ENCODE measurements at regions not wholly inside any gene's neighbourhood (a gene's known extent, or its start where the extent isn't known, plus 50 kb on each side); places are given as distances from the start of the nearest gene placed in this dataset.

- no peak for DNase-seq (ENCODE audit: low spot score)
- H3K4me1 ChIP-seq (ENCODE audit: control insufficient read depth in 1 of 2, low read depth in 2 of 2), result no peaks in the 10 kb centered on the region
- H3K4me3 ChIP-seq, result no peak overlapping the region
- no peaks in the 10 kb centered on the region for H3K27me3 ChIP-seq (replicated peaks; ENCODE audit: insufficient read depth)
- H3K27ac ChIP-seq, result no peak overlapping the region
- no peaks in the 10 kb centered on the region for H3K36me3 ChIP-seq
- TF ChIP-seq CTCF (IDR thresholded peaks at IDR 0.05), result no peak
- no peak for ATAC-seq (ENCODE audit: insufficient number of reproducible peaks, low FRiP score, low read depth)
- no peaks in the 10 kb centered on the region for H3K9me3 ChIP-seq
Measured at GRCh38 chr10:108709927-108710722, 1213.2 kb downstream of the XPNPEP1 start.

DNA sequence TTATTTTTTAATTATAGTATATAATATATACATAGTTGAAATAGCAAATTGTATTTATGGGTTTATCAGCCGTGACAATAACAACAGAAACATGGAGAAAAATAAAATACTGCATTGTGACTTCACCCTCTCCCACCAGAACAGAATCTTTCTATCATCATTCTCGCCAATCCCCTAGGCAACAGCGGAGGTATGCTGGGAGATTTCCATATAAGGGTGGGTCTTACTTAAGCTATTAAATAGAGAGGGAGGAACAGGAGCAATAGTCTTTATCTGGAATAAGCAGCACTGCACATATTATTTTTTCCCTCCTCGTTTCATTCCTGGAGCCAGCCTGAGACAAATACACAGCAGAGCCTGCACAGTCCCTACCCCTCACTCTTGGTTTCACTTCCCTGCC lies 1214.9 kb downstream of the XPNPEP1 start:
- ATAC-seq (ENCODE audit: insufficient number of reproducible peaks, low FRiP score, low read depth), result no peak
- DNase-seq (ENCODE audit: low spot score), result no peak
- no peak overlapping the region for H3K27ac ChIP-seq

GRCh38 chr10:108696792-108697477 lies 1226.4 kb downstream of the XPNPEP1 start:
- no peaks in the 10 kb centered on the region for H3K4me1 ChIP-seq (ENCODE audit: control insufficient read depth in 1 of 2, low read depth in 2 of 2)
- H3K9me3 ChIP-seq, result no peaks in the 10 kb centered on the region
- TF ChIP-seq CTCF (IDR thresholded peaks at IDR 0.05), result no peak
- no peak overlapping the region for H3K27ac ChIP-seq
- no peaks in the 10 kb centered on the region for H3K27me3 ChIP-seq (replicated peaks; ENCODE audit: insufficient read depth)
- DNase-seq (ENCODE audit: low spot score) (no peak), ATAC-seq (ENCODE audit: insufficient number of reproducible peaks, low FRiP score, low read depth) (no peak)
- no peaks in the 10 kb centered on the region for H3K36me3 ChIP-seq
- no peak overlapping the region for H3K4me3 ChIP-seq

More for the DNA sequence above, 1214.9 kb downstream of the XPNPEP1 start:
- H3K9me3 ChIP-seq, result no peaks in the 10 kb centered on the region
- H3K4me3 ChIP-seq, result no peak overlapping the region
- no peak for TF ChIP-seq CTCF (IDR thresholded peaks at IDR 0.05)
- H3K36me3 ChIP-seq, result no peaks in the 10 kb centered on the region
- H3K27me3 ChIP-seq (replicated peaks; ENCODE audit: insufficient read depth), result no peaks in the 10 kb centered on the region
- H3K4me1 ChIP-seq (ENCODE audit: control insufficient read depth in 1 of 2, low read depth in 2 of 2), result no peaks in the 10 kb centered on the region

- no peaks in the 10 kb centered on the region for H3K4me1 ChIP-seq (ENCODE audit: control insufficient read depth in 1 of 2, low read depth in 2 of 2)
- no peaks in the 10 kb centered on the region for H3K27me3 ChIP-seq (replicated peaks; ENCODE audit: insufficient read depth)
- no peak overlapping the region for H3K27ac ChIP-seq
- TF ChIP-seq CTCF (IDR thresholded peaks at IDR 0.05), result no peak
- DNase-seq (ENCODE audit: low spot score), result no peak
- no peaks in the 10 kb centered on the region for H3K36me3 ChIP-seq
- no peak overlapping the region for H3K4me3 ChIP-seq
- no peaks in the 10 kb centered on the region for H3K9me3 ChIP-seq
- ATAC-seq (ENCODE audit: insufficient number of reproducible peaks, low FRiP score, low read depth), result no peak
Measured at GRCh38 chr10:108691126-108691525, 1232.2 kb downstream of the XPNPEP1 start.

DNA sequence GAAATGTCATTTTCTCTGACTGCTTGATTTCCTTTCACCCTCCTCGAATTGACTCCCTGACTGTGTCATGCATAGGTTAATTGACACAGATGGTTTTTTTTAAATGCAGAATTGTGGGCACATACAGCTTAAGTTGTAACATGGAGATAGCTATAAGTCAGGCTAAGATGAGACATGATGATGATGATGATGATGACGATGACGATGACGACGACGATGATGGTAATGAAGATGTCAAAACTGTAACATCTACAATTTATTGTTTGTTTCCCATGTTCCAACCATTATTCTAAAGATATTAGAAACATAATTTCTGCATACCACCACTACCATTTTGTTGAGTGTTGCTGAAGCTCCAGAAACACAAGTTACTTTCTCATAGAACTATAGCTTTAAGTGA lies 1232.8 kb downstream of the XPNPEP1 start:
- no peak overlapping the region for H3K4me3 ChIP-seq
- DNase-seq (ENCODE audit: low spot score) (no peak), ATAC-seq (ENCODE audit: insufficient number of reproducible peaks, low FRiP score, low read depth) (no peak)
- H3K27me3 ChIP-seq (replicated peaks; ENCODE audit: insufficient read depth), result no peaks in the 10 kb centered on the region
- no peaks in the 10 kb centered on the region for H3K9me3 ChIP-seq
- H3K4me1 ChIP-seq (ENCODE audit: control insufficient read depth in 1 of 2, low read depth in 2 of 2), result no peaks in the 10 kb centered on the region
- H3K27ac ChIP-seq, result no peak overlapping the region
- no peaks in the 10 kb centered on the region for H3K36me3 ChIP-seq
- TF ChIP-seq CTCF (IDR thresholded peaks at IDR 0.05), result no peak
